Prostate gland (tissue), 2 donors: ENCODE measurements at regions not wholly inside any gene's neighbourhood (a gene's known extent, or its start where the extent isn't known, plus 50 kb on each side); places are given as distances from the start of the nearest gene placed in this dataset.

Source experiments
- CTCF ChIP-seq, 4 experiments: fragments of 200-600 bp in 2 of 4; fragments of 450-650 bp in 2 of 4; sonication (generic) in 2 of 4; IDR thresholded peaks; 1 replicate in 3 of 4; 2 replicates in 1 of 4; pipeline ENCODE4 v1.5.1; 2016 to 2019; ENCODE audit warnings: antibody characterized with exemption in 4 of 4, mild to moderate bottlenecking in 2 of 4, moderate library complexity in 2 of 4
- POLR2A ChIP-seq: fragments of 450-650 bp; IDR thresholded peaks from one replicate; pipeline ENCODE4 v1.6.1; 2016; ENCODE audit warnings: antibody characterized with exemption, mild to moderate bottlenecking
- POLR2AphosphoS5 ChIP-seq: sonication (generic); formaldehyde crosslinking; IDR thresholded peaks from one replicate; pipeline ENCODE4 v1.6.1; 2017; ENCODE audit warnings: antibody characterized with exemption

GRCh38 chr10:4617589-4617988 is 208.4 kb upstream of the AKR1E2 start:
- TF ChIP-seq CTCF (IDR thresholded peaks at IDR 0.05) (no peak), POLR2A (no peak), POLR2AphosphoS5 (no peak)
